WTC11 (cell line): ENCODE measurements at regions not wholly inside any gene's neighbourhood (a gene's known extent, or its start where the extent isn't known, plus 50 kb on each side); places are given as distances from the start of the nearest gene placed in this dataset.

Source experiments
- ATAC-seq: fragments of 200-7000 bp; cut with Tn5 transposase; 2 replicates; pipeline ENCODE4 v1.10.0; 2021; ENCODE audit warnings: mild to moderate bottlenecking, moderate library complexity
- CTCF ChIA-PET: fragments of 300-600 bp; sonication (Branson Sonifier 250); formaldehyde crosslinking; loops from one replicate; lab custom pipeline; 2021; ENCODE audit warnings: antibody characterized with exemption; lab: Charles Lee
- POLR2A ChIA-PET: fragments of 350-600 bp; sonication (Branson Sonifier 250); formaldehyde crosslinking; loops from one replicate; lab custom pipeline; 2021; ENCODE audit warnings: antibody characterized with exemption; lab: Charles Lee
- DNase-seq: peaks from one replicate; pipeline ENCODE4 v3.0.0; 2021; ENCODE audit warnings: low spot score
- H3K27ac Mint-ChIP-seq: 2 replicates; pipeline ENCODE4 v1.8.0; 2021; ENCODE audit warnings: mixed read lengths
- H3K27me3 Mint-ChIP-seq: 2 replicates; pipeline ENCODE4 v1.8.0; 2021; ENCODE audit warnings: low read depth, mild to moderate bottlenecking, moderate library complexity, mixed read lengths
- H3K36me3 Mint-ChIP-seq: 2 replicates; pipeline ENCODE4 v1.8.0; 2021; ENCODE audit warnings: mixed read lengths
- H3K4me1 Mint-ChIP-seq: 2 replicates; pipeline ENCODE4 v1.8.0; 2022; ENCODE audit warnings: mixed read lengths
- H3K4me3 Mint-ChIP-seq: 2 replicates; pipeline ENCODE4 v1.8.0; 2021; ENCODE audit warnings: mild to moderate bottlenecking, moderate library complexity, mixed read lengths
- H3K9me3 Mint-ChIP-seq: 2 replicates; pipeline ENCODE4 v1.8.0; 2021; ENCODE audit warnings: mixed read lengths
- AR ChIP-seq: fragments of 250-450 bp; sonication (Bioruptor Pico); IDR thresholded peaks from 2 replicates; pipeline ENCODE4 v1.9.0; 2021; ENCODE audit warnings: mild to moderate bottlenecking
- ARID4B ChIP-seq: sonication (generic); formaldehyde crosslinking; IDR thresholded peaks from 2 replicates; pipeline ENCODE4 v1.8.0; 2023; ENCODE audit warnings: missing genetic modification reagents, mild to moderate bottlenecking, borderline replicate concordance
- ATF2 ChIP-seq: sonication (generic); formaldehyde crosslinking; IDR thresholded peaks from 2 replicates; pipeline ENCODE4 v1.8.1; 2022; ENCODE audit warnings: low read depth, missing genetic modification reagents, borderline replicate concordance
- NR3C1 ChIP-seq: sonication (generic); formaldehyde crosslinking; conservative IDR thresholded peaks from 2 replicates; pipeline ENCODE4 v1.8.1; 2023; ENCODE audit warnings: low read depth, mild to moderate bottlenecking, missing genetic modification reagents
- PRRX2 ChIP-seq: fragments of 250-450 bp; sonication (Bioruptor Pico); IDR thresholded peaks from 2 replicates; pipeline ENCODE4 v1.8.0; 2021; ENCODE audit warnings: mild to moderate bottlenecking
- ZNF121 ChIP-seq: sonication (generic); formaldehyde crosslinking; IDR thresholded peaks from 2 replicates; pipeline ENCODE4 v1.8.0; 2023; ENCODE audit warnings: missing genetic modification reagents
- ZNF219 ChIP-seq: sonication (generic); formaldehyde crosslinking; IDR thresholded peaks from 2 replicates; pipeline ENCODE4 v1.8.0; 2023; ENCODE audit warnings: missing genetic modification reagents, mild to moderate bottlenecking, borderline replicate concordance
- ZNF416 ChIP-seq: fragments of 250-450 bp; sonication (Bioruptor Pico); IDR thresholded peaks from 2 replicates; pipeline ENCODE4 v1.9.0; 2021; ENCODE audit warnings: mild to moderate bottlenecking, inconsistent platforms
- ZNF532 ChIP-seq: fragments of 250-450 bp; sonication (Bioruptor Pico); IDR thresholded peaks from 2 replicates; pipeline ENCODE4 v1.9.0; 2021; ENCODE audit warnings: mild to moderate bottlenecking, borderline replicate concordance
- ZNF671 ChIP-seq: fragments of 250-450 bp; sonication (Bioruptor Pico); IDR thresholded peaks from 2 replicates; pipeline ENCODE4 v1.8.0; 2021; ENCODE audit warnings: mild to moderate bottlenecking
- TF ChIP-seq, protein P1 (sequence below): sonication (generic); formaldehyde crosslinking; IDR thresholded peaks from 2 replicates; pipeline ENCODE4 v1.8.0; 2022; ENCODE audit warnings: mild to moderate bottlenecking, missing genetic modification reagents

DNA sequence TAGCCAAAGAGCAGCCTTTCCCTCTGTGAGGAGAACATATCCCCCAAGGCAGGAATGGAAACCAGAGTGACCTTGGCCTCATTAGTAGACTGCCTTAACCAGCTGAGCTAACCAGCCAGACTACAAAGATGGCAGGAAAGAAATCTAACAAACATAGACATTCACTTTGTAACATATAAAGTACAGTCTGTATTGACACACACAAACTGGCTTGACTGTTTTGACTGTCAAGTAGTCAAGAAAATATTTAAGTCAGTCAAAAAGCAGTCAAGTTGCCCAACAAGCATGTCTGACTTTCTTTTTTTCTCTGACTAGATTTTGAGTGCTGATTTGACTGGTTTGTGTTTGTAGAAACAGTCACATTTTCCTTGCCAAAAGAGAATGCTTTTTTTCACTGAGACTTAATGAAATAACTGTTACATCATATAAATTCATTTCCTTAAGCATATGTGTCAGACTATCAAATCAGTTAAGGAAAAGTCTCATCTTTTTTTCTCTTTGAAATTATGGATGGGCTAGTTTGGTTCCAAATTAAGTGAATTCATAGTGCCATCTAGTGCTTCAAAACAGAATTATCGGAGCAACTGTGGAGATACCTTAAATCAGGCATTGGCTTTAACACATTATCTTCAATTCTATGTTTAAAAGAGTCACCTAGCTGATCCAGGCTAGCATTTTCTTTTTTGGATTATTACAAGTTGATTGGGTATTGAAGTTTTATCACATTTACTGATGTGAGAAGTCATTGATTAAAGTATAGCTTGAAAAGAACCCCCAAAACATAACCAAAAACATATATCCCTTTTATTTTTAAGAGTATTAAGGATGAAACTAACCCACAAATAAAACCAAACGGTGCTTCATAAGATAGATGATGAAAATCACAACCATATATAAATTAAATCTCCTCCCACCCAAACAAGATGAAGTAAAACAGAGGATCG is 75.0 kb downstream of the ATP6V1G3 start (continued):
- TF ChIP-seq, protein P1, sequence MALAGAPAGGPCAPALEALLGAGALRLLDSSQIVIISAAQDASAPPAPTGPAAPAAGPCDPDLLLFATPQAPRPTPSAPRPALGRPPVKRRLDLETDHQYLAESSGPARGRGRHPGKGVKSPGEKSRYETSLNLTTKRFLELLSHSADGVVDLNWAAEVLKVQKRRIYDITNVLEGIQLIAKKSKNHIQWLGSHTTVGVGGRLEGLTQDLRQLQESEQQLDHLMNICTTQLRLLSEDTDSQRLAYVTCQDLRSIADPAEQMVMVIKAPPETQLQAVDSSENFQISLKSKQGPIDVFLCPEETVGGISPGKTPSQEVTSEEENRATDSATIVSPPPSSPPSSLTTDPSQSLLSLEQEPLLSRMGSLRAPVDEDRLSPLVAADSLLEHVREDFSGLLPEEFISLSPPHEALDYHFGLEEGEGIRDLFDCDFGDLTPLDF (CRISPR knock-in tag), result no peak
- TF ChIP-seq NR3C1 (CRISPR knock-in tag) (no peak), ZNF416 (CRISPR knock-in tag) (no peak)

DNA sequence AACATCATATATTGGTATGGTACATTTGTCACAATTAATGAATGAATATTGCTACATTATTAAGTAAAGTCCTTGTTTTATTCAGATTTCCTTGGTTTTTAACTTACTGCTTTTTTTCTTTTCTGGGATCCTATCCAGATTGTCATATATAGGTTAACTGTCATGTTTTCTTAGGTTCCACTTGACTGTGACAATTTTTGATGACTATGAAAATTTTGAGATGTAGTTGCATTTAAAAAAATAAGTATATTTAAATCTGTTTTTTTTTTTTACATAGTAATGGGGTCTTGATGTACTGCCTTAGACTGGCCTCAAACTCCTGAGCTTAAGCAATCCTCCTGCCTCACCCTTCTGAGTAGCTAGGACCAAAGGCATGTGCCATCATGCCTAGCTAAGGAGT is 76.8 kb downstream of the ATP6V1G3 start:
- Mint-ChIP-seq H3K27me3 (no peaks in the 10 kb centered on the region), H3K4me3 (no peak overlapping the region), H3K27ac (no peak overlapping the region), H3K36me3 (no peaks in the 10 kb centered on the region), H3K9me3 (no peaks in the 10 kb centered on the region), H3K4me1 (no peaks in the 10 kb centered on the region)
- TF ChIP-seq ZNF671 (no peak), ATF2 (no peak), PRRX2 (CRISPR knock-in tag) (no peak), ZNF532 (CRISPR knock-in tag) (no peak), AR (CRISPR knock-in tag) (no peak), ARID4B (CRISPR knock-in tag) (no peak), ZNF219 (CRISPR knock-in tag) (no peak), ZNF121 (CRISPR knock-in tag) (no peak)
- ChIA-PET CTCF (no interaction called here), POLR2A (no interaction called here)
- ATAC-seq (no peak), DNase-seq (no peak)
